Keratinocyte (primary cell): ENCODE measurements at regions not wholly inside any gene's neighbourhood (a gene's known extent, or its start where the extent isn't known, plus 50 kb on each side); places are given as distances from the start of the nearest gene placed in this dataset.

ENCODE experiments used
- DNase-seq: peaks from one replicate; pipeline ENCODE4 v3.0.0-alpha.2; 2011; ENCODE audit warnings: low read depth, missing footprints, low spot score
- FAIRE-seq: peaks from 2 replicates; lab custom pipeline; 2011; peaks lifted over from hg19 to GRCh38; lab: Jason Lieb, UNC
- H2AFZ ChIP-seq: 2 replicates; pipeline ENCODE4 v1.6.0; 2012; ENCODE audit warnings: low read length, control low read depth, inconsistent platforms; ENCODE audit not compliant: control insufficient read depth
- H3K27ac ChIP-seq: 2 replicates; pipeline ENCODE4 v1.5.1; 2011; ENCODE audit warnings: low read length; ENCODE audit not compliant: control insufficient read depth, insufficient read depth
- H3K27me3 ChIP-seq: 3 replicates; pipeline ENCODE4 v1.6.0; 2011; ENCODE audit warnings: low read length; ENCODE audit not compliant: control insufficient read depth, insufficient read depth; ENCODE audit errors: extremely low read depth
- H3K36me3 ChIP-seq, 2 experiments: 2 replicates in 1 of 2; 3 replicates in 1 of 2; pipeline ENCODE4 v1.5.1; 2011; ENCODE audit warnings: low read length in 2 of 2, mild to moderate bottlenecking in 1 of 2; ENCODE audit not compliant: control insufficient read depth in 2 of 2, insufficient read depth in 2 of 2; ENCODE audit errors: extremely low read depth in 1 of 2
- H3K4me1 ChIP-seq: 3 replicates; pipeline ENCODE4 v1.5.1; 2011; ENCODE audit warnings: low read length; ENCODE audit not compliant: control insufficient read depth, insufficient read depth; ENCODE audit errors: extremely low read depth
- H3K4me2 ChIP-seq: 3 replicates; pipeline ENCODE4 v1.6.0; 2011; ENCODE audit warnings: low read depth, low read length; ENCODE audit not compliant: control insufficient read depth, insufficient read depth; ENCODE audit errors: extremely low read depth
- H3K4me3 ChIP-seq, 3 experiments: fragments of 200-600 bp in 1 of 3; sonication (generic) in 1 of 3; 2 replicates in 2 of 3; 3 replicates in 1 of 3; pipeline ENCODE4 v1.5.1; 2011 to 2016; ENCODE audit warnings: low read length in 3 of 3, mild to moderate bottlenecking in 3 of 3, control low read depth in 2 of 3, inconsistent platforms in 1 of 3, low read depth in 1 of 3, mixed read lengths in 1 of 3, mixed run types in 1 of 3, moderate library complexity in 1 of 3; ENCODE audit not compliant: control insufficient read depth in 2 of 3, insufficient read depth in 2 of 3; ENCODE audit errors: extremely low read depth in 1 of 3
- H3K79me2 ChIP-seq: 2 replicates; pipeline ENCODE4 v1.6.0; 2012; ENCODE audit warnings: low read length; ENCODE audit not compliant: control insufficient read depth, insufficient read depth
- H3K9ac ChIP-seq: 3 replicates; pipeline ENCODE4 v1.6.0; 2011; ENCODE audit warnings: low read length; ENCODE audit not compliant: control insufficient read depth, insufficient read depth; ENCODE audit errors: extremely low read depth
- H3K9me1 ChIP-seq: 3 replicates; pipeline ENCODE4 v1.6.0; 2011; ENCODE audit warnings: low read length; ENCODE audit not compliant: control insufficient read depth, insufficient read depth; ENCODE audit errors: extremely low read depth
- H3K9me3 ChIP-seq: 2 replicates; pipeline ENCODE4 v1.5.1; 2012; ENCODE audit warnings: low read depth, low read length; ENCODE audit not compliant: control insufficient read depth
- H4K20me1 ChIP-seq: 3 replicates; pipeline ENCODE4 v1.6.0; 2011; ENCODE audit warnings: low read length; ENCODE audit not compliant: control insufficient read depth, insufficient read depth; ENCODE audit errors: extremely low read depth
- CTCF ChIP-seq, 3 experiments: IDR thresholded peaks in 1 of 3; conservative IDR thresholded peaks in 1 of 3; optimal IDR thresholded peaks in 1 of 3; 2 replicates in 2 of 3; 3 replicates in 1 of 3; pipeline versions ENCODE3 to v1.5.1; 2011; ENCODE audit warnings: low read length in 3 of 3, mild to moderate bottlenecking in 3 of 3, moderate library complexity in 2 of 3, control low read depth in 1 of 3, inconsistent platforms in 1 of 3; ENCODE audit not compliant: insufficient read depth in 2 of 3; ENCODE audit errors: extremely low read depth in 1 of 3
- EZH2 ChIP-seq: IDR thresholded peaks from one replicate; pipeline ENCODE4 v1.6.1; 2012; ENCODE audit warnings: inconsistent platforms, mild to moderate bottlenecking, low read length, moderate library complexity
- dilution Hi-C: fragments of 300-500 bp; cut with MboI; formaldehyde crosslinking; loops from one replicate; pipeline ENCODE4 v1.7.0; 2020; ENCODE audit warnings: low sequenced_read_pairs; ENCODE audit not compliant: extremely low pct_ligation_motif_present

DNA sequence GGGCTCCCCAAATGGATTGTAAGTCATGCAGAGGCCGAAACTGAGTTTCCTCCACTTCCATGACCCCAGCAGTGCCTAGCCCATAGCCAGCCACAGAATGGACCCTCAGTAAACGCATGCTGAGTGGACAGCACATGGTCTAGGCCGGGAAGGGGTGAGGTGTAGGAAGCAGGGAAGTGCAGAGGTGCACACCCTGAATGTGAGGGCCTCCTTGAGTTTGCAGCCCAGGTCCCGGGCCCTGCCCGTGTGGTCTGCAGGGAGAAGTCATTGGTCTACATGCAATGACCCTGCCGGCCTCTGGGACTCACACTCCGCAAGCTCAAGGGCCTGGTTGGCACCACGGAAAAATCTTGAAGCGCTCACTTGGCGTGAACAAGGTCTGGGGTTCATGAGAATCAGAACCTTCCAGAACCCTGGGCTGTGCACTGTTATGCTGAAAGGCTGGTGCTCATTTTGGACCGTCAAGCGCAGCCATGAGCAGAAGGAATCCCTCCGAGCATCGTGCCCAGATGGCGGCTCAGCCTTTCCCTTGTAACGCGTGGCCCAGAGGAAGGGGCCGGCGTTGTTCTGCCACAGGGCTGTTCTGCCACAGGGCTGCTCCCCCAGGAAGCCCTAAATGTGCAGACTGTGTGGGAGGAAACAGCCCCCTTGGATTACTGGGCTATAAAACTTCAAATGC lies 66.4 kb downstream of the PSMG1 start:
- no peak for DNase-seq
- Histone ChIP-seq H3K9me1 (no peaks in the 10 kb centered on the region), H3K9me3 (no peaks in the 10 kb centered on the region), H3K9ac (no peak overlapping the region), H3K27ac (no peak overlapping the region), H4K20me1 (no peaks in the 10 kb centered on the region), H3K27me3 (no peaks in the 10 kb centered on the region), H3K4me3 (no peak overlapping the region), H3K4me2 (no peak overlapping the region), H3K79me2 (no peaks in the 10 kb centered on the region), H2AFZ (no peak overlapping the region), H3K4me1 (no peaks in the 10 kb centered on the region), H3K36me3 (no peaks in the 10 kb centered on the region)
- FAIRE-seq = no peak
- TF ChIP-seq EZH2 (no peak), CTCF (optimal IDR thresholded peaks at IDR 0.05 in 1 of 3, IDR thresholded peaks at IDR 0.05 in 1 of 3, conservative IDR thresholded peaks at IDR 0.05 in 1 of 3; ENCODE audit: extremely low read depth in 1 of 3, insufficient read depth in 2 of 3, low read length in 3 of 3) (no peak)
- dilution Hi-C loops = no loop called here

GRCh38 chr21:39115576-39116235 lies 67.5 kb downstream of the PSMG1 start:
- DNase-seq = no peak
- no peak for TF ChIP-seq CTCF (optimal IDR thresholded peaks at IDR 0.05 in 1 of 3, IDR thresholded peaks at IDR 0.05 in 1 of 3, conservative IDR thresholded peaks at IDR 0.05 in 1 of 3; ENCODE audit: extremely low read depth in 1 of 3, insufficient read depth in 2 of 3, low read length in 3 of 3)
- TF ChIP-seq EZH2 = no peak
- H3K9me1 ChIP-seq = no peaks in the 10 kb centered on the region
- no peak overlapping the region for H3K4me3 ChIP-seq
- H3K4me1 ChIP-seq = no peaks in the 10 kb centered on the region
- dilution Hi-C loops = no loop called here
- H4K20me1 ChIP-seq = no peaks in the 10 kb centered on the region
- H3K36me3 ChIP-seq = no peaks in the 10 kb centered on the region
- no peaks in the 10 kb centered on the region for H3K9me3 ChIP-seq
- no peak overlapping the region for H2AFZ ChIP-seq
- no peaks in the 10 kb centered on the region for H3K27me3 ChIP-seq
- H3K9ac ChIP-seq = no peak overlapping the region
- no peaks in the 10 kb centered on the region for H3K79me2 ChIP-seq
- no peak overlapping the region for H3K4me2 ChIP-seq
- no peak for FAIRE-seq
- no peak overlapping the region for H3K27ac ChIP-seq
